ENCODE measurements at regions not wholly inside any gene's neighbourhood (a gene's known extent, or its start where the extent isn't known, plus 50 kb on each side); places are given as distances from the start of the nearest gene placed in this dataset.

DNA sequence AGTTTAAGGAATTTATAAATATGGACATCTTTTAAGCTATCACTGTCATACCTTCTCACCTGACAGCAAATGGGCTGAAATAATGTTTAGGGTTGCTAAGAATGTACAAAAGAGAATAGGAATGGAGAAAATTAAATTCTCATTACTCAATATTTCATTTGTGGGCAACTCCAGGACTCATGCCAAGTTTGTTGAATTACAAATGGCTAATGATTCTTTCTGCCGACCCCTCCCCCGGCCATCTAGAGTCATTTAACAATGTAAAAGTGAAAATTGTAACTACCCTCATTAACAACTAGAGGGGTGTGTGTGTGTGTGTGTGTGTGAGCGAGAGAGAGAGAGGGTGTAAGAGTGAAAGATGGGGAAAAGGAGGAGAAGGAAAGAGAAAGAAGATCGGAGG, 708.5 kb upstream of the FAM98A start:
- TF ChIP-seq HDAC6 (IDR thresholded peaks at IDR 0.05; ENCODE audit: low read depth, low read length) (no peak), CBX8 (IDR thresholded peaks at IDR 0.05; ENCODE audit: borderline replicate concordance, low read depth, low read length) (no peak), SAP30 (IDR thresholded peaks at IDR 0.05; ENCODE audit: insufficient read depth, insufficient replicate concordance, low read length) (no peak)

All from H1 (cell line).